ENCODE measurements at regions not wholly inside any gene's neighbourhood (a gene's known extent, or its start where the extent isn't known, plus 50 kb on each side); places are given as distances from the start of the nearest gene placed in this dataset.

- no peaks in the 10 kb centered on the region for H4K20me1 ChIP-seq (ENCODE audit: insufficient read depth, low read length)
- no peaks in the 10 kb centered on the region for H3K79me2 ChIP-seq (ENCODE audit: insufficient read depth, low read depth, low read length)
- ChIA-PET CTCF (ENCODE audit: unreplicated experiment) (no interaction called here), POLR2A (no interaction called here)
- no peak overlapping the region for H3K4me3 ChIP-seq (ENCODE audit: low read depth, low read length, poor library complexity, severe bottlenecking)
- no peaks in the 10 kb centered on the region for H3K4me1 ChIP-seq (ENCODE audit: insufficient read depth, low read length, poor library complexity, severe bottlenecking)
- DNase-seq (ENCODE audit: low spot score), result no peak
- H3K27ac ChIP-seq (ENCODE audit: low read depth, low read length, poor library complexity, severe bottlenecking), result no peak overlapping the region
- intact Hi-C loops (cut with micrococcal nuclease; ENCODE audit: unreplicated experiment), result no loop called here
- TF ChIP-seq CTCF (conservative IDR thresholded peaks at IDR 0.05; ENCODE audit: low read length) (no peak), EZH2phosphoT487 (IDR thresholded peaks at IDR 0.05; ENCODE audit: borderline replicate concordance, low read depth, low read length) (no peak)
- no peaks in the 10 kb centered on the region for H3K9me2 ChIP-seq (ENCODE audit: insufficient read depth, low read length)
- no peak overlapping the region for H2AFZ ChIP-seq (ENCODE audit: low read length)
- H3K4me2 ChIP-seq (ENCODE audit: low read length), result no peak overlapping the region
- H3K36me3 ChIP-seq (ENCODE audit: insufficient read depth, low read length), result no peaks in the 10 kb centered on the region
- BruUV-seq (replicated peaks), result no TSS peak
- H3K9me3 ChIP-seq (ENCODE audit: low read length), result peaks cover 33% of the 10 kb centered on the region
These were observed 1531.6 kb upstream of the TPTE start for GRCh38 chr21:8989721-8990325.

GRCh38 chr21:8990326-8991087 is 1530.9 kb upstream of the TPTE start:
- no peak for TF ChIP-seq CTCF (conservative IDR thresholded peaks at IDR 0.05; ENCODE audit: low read length)
- TF ChIP-seq EZH2phosphoT487 (IDR thresholded peaks at IDR 0.05; ENCODE audit: borderline replicate concordance, low read depth, low read length), result no peak
- CTCF ChIA-PET (ENCODE audit: unreplicated experiment), result no interaction called here
- Histone ChIP-seq H3K36me3 (ENCODE audit: insufficient read depth, low read length) (no peaks in the 10 kb centered on the region), H3K79me2 (ENCODE audit: insufficient read depth, low read depth, low read length) (no peaks in the 10 kb centered on the region), H3K4me3 (ENCODE audit: low read depth, low read length, poor library complexity, severe bottlenecking) (no peak overlapping the region), H3K27ac (ENCODE audit: low read depth, low read length, poor library complexity, severe bottlenecking) (no peak overlapping the region), H3K9me2 (ENCODE audit: insufficient read depth, low read length) (no peaks in the 10 kb centered on the region), H3K4me1 (ENCODE audit: insufficient read depth, low read length, poor library complexity, severe bottlenecking) (no peaks in the 10 kb centered on the region), H3K9me3 (ENCODE audit: low read length) (peaks cover 39% of the 10 kb centered on the region), H2AFZ (ENCODE audit: low read length) (no peak overlapping the region), H4K20me1 (ENCODE audit: insufficient read depth, low read length) (no peaks in the 10 kb centered on the region), H3K4me2 (ENCODE audit: low read length) (no peak overlapping the region)
- DNase-seq (ENCODE audit: low spot score), result no peak
- POLR2A ChIA-PET, result no interaction called here
- no TSS peak for BruUV-seq (replicated peaks)
- intact Hi-C loops (cut with micrococcal nuclease; ENCODE audit: unreplicated experiment), result no loop called here
